ENCODE measurements at regions not wholly inside any gene's neighbourhood (a gene's known extent, or its start where the extent isn't known, plus 50 kb on each side); places are given as distances from the start of the nearest gene placed in this dataset.

DNA sequence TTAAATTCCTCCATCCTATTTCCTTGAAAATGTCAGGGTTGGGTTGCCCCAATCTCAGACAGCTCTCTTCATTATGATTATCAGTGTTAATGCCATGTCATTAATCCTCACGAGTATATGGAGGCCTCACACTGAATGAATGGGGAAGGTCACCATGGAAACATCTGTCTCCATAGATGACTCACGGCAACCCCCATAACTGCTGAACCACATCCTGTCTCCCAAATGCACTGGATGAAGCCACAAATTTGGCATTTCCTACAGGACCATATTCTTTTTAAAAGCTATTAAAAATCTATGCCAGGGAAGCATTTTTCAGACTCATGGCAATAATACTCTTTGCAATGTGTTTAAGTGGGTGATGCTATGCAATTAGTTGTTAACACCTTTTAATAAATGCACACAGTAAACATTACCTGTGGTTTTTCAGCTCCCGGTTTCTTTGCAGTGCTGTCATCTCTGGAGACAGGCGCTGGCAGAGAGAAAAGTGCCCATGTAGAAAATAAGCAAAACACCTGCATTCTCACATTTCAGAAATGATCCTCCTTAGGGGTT is 80.1 kb upstream of the PTPRK start:
- TF ChIP-seq CTCF (conservative IDR thresholded peaks at IDR 0.05; ENCODE audit: low read depth, low read length) (no peak), USF2 (IDR thresholded peaks at IDR 0.05; ENCODE audit: low read depth, low read length) (no peak), POLR2A (IDR thresholded peaks at IDR 0.05; ENCODE audit: low read depth, low read length) (no peak), MXI1 (IDR thresholded peaks at IDR 0.05; ENCODE audit: borderline replicate concordance, low read depth, low read length) (no peak), NFE2L2 (IDR thresholded peaks at IDR 0.05; ENCODE audit: low read depth, low read length) (peak; percentile 15; the same call in 1 of the 2 replicates), MAZ (IDR thresholded peaks at IDR 0.05; ENCODE audit: borderline replicate concordance, low read depth, low read length) (no peak), RCOR1 (IDR thresholded peaks at IDR 0.05; ENCODE audit: insufficient replicate concordance, low read length) (no peak)
